KMS-11 (cell line): ENCODE measurements at regions not wholly inside any gene's neighbourhood (a gene's known extent, or its start where the extent isn't known, plus 50 kb on each side); places are given as distances from the start of the nearest gene placed in this dataset.

Experiments used
- H2AFZ ChIP-seq: fragments of 200-600 bp; sonication (generic); 2 replicates; pipeline ENCODE4 v1.6.1; 2016; ENCODE audit warnings: antibody characterized with exemption, mixed run types, low read depth
- H3K27ac ChIP-seq: fragments of 200-600 bp; sonication (generic); 2 replicates; pipeline ENCODE4 v1.6.1; 2016; ENCODE audit warnings: mild to moderate bottlenecking, mixed run types
- H3K27me3 ChIP-seq: fragments of 200-600 bp; sonication (generic); 2 replicates; pipeline ENCODE4 v1.6.1; 2017; ENCODE audit warnings: mild to moderate bottlenecking, low read depth, mixed run types, moderate library complexity; ENCODE audit not compliant: insufficient read depth
- H3K36me3 ChIP-seq: fragments of 200-600 bp; sonication (generic); 2 replicates; pipeline ENCODE4 v1.6.1; 2017; ENCODE audit warnings: mild to moderate bottlenecking, mixed run types; ENCODE audit not compliant: insufficient read depth
- H3K4me1 ChIP-seq: fragments of 200-600 bp; sonication (generic); 2 replicates; pipeline ENCODE4 v1.6.1; 2016; ENCODE audit warnings: mild to moderate bottlenecking, low read depth, mixed run types; ENCODE audit not compliant: poor library complexity, severe bottlenecking
- H3K4me2 ChIP-seq: fragments of 200-600 bp; sonication (generic); 2 replicates; pipeline ENCODE4 v1.7.0; 2016; ENCODE audit warnings: mild to moderate bottlenecking, mixed run types
- H3K4me3 ChIP-seq: fragments of 200-600 bp; sonication (generic); IDR thresholded peaks from 2 replicates; pipeline ENCODE4 v1.6.1; 2017; ENCODE audit warnings: low read depth, low read length, mixed read lengths; ENCODE audit not compliant: insufficient read depth
- H3K79me2 ChIP-seq: fragments of 200-600 bp; sonication (generic); 2 replicates; pipeline ENCODE4 v1.6.1; 2016; ENCODE audit warnings: low read depth, mixed run types; ENCODE audit not compliant: insufficient read depth
- H3K9ac ChIP-seq: fragments of 200-600 bp; sonication (generic); 2 replicates; pipeline ENCODE4 v1.6.1; 2016; ENCODE audit warnings: mild to moderate bottlenecking, mixed run types
- H4K20me1 ChIP-seq: fragments of 200-600 bp; sonication (generic); 2 replicates; pipeline ENCODE4 v1.6.1; 2016; ENCODE audit warnings: mild to moderate bottlenecking, mixed run types; ENCODE audit not compliant: insufficient read depth
- TF ChIP-seq, protein P1 (sequence below): fragments of 200-600 bp; sonication (generic); conservative IDR thresholded peaks from 2 replicates; pipeline ENCODE4 v1.6.1; 2017; ENCODE audit warnings: low read depth, mild to moderate bottlenecking, antibody characterized with exemption, low read length, moderate library complexity, mixed read lengths

GRCh38 chr3:87973906-87974305, 84.9 kb downstream of the CGGBP1 start:
- no peak overlapping the region for H3K27ac ChIP-seq
- H3K79me2 ChIP-seq: no peaks in the 10 kb centered on the region
- no peak overlapping the region for H3K4me3 ChIP-seq
- no peaks in the 10 kb centered on the region for H3K27me3 ChIP-seq
- no peaks in the 10 kb centered on the region for H3K36me3 ChIP-seq
- no peak overlapping the region for H3K4me2 ChIP-seq
- H3K4me1 ChIP-seq: no peaks in the 10 kb centered on the region
- no peak overlapping the region for H2AFZ ChIP-seq
- no peak overlapping the region for H3K9ac ChIP-seq
- no peaks in the 10 kb centered on the region for H4K20me1 ChIP-seq
- TF ChIP-seq, protein P1, sequence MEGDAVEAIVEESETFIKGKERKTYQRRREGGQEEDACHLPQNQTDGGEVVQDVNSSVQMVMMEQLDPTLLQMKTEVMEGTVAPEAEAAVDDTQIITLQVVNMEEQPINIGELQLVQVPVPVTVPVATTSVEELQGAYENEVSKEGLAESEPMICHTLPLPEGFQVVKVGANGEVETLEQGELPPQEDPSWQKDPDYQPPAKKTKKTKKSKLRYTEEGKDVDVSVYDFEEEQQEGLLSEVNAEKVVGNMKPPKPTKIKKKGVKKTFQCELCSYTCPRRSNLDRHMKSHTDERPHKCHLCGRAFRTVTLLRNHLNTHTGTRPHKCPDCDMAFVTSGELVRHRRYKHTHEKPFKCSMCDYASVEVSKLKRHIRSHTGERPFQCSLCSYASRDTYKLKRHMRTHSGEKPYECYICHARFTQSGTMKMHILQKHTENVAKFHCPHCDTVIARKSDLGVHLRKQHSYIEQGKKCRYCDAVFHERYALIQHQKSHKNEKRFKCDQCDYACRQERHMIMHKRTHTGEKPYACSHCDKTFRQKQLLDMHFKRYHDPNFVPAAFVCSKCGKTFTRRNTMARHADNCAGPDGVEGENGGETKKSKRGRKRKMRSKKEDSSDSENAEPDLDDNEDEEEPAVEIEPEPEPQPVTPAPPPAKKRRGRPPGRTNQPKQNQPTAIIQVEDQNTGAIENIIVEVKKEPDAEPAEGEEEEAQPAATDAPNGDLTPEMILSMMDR: no peak

GRCh38 chr3:87969620-87970019, 89.2 kb downstream of the CGGBP1 start:
- Histone ChIP-seq H3K4me2 (no peak overlapping the region), H3K27ac (no peak overlapping the region), H3K4me3 (no peak overlapping the region), H3K4me1 (no peaks in the 10 kb centered on the region), H4K20me1 (no peaks in the 10 kb centered on the region), H3K36me3 (no peaks in the 10 kb centered on the region), H3K27me3 (no peaks in the 10 kb centered on the region), H3K79me2 (no peaks in the 10 kb centered on the region), H3K9ac (no peak overlapping the region), H2AFZ (no peak overlapping the region)
- TF ChIP-seq, protein P1: no peak

- TF ChIP-seq, protein P1: no peak
- Histone ChIP-seq H3K9ac (no peak overlapping the region), H3K36me3 (no peaks in the 10 kb centered on the region), H3K79me2 (no peaks in the 10 kb centered on the region), H2AFZ (no peak overlapping the region), H3K4me2 (no peak overlapping the region), H3K4me1 (no peaks in the 10 kb centered on the region), H3K4me3 (no peak overlapping the region), H3K27me3 (no peaks in the 10 kb centered on the region), H3K27ac (no peak overlapping the region), H4K20me1 (no peaks in the 10 kb centered on the region)
These were observed 90.1 kb downstream of the CGGBP1 start for GRCh38 chr3:87968668-87969067.

DNA sequence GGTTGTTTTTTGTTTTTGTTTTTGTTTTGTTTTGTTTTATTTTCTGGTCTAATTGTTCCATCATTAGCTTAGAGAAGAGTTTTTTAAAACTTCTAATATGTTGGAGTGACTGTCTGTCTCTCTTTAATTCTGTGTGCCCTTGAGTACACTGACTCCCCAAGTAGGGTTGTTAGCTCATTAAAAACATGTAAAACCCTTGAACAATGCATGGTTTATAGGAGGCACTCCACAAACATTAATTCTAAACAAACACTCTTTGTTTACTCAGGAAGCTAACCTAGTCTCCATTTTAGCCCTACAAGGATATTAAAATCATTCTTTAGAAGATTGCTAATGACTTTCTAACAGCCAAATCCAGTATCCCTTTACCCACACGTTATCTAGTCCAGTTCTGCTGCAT, 100.5 kb downstream of the CGGBP1 start:
- Histone ChIP-seq H3K4me1 (no peaks in the 10 kb centered on the region), H3K4me3 (no peak overlapping the region), H3K4me2 (no peak overlapping the region), H3K27me3 (no peaks in the 10 kb centered on the region), H4K20me1 (no peaks in the 10 kb centered on the region), H3K79me2 (no peaks in the 10 kb centered on the region), H3K9ac (no peak overlapping the region), H3K36me3 (no peaks in the 10 kb centered on the region), H3K27ac (no peak overlapping the region), H2AFZ (no peak overlapping the region)
- TF ChIP-seq, protein P1: no peak
